Ishikawa (cell line): ENCODE measurements at regions not wholly inside any gene's neighbourhood (a gene's known extent, or its start where the extent isn't known, plus 50 kb on each side); places are given as distances from the start of the nearest gene placed in this dataset.

ENCODE experiments used
- EP300 ChIP-seq: IDR thresholded peaks from 2 replicates; pipeline ENCODE4 v1.6.1; 2012; ENCODE audit warnings: borderline replicate concordance
- NFIC ChIP-seq: IDR thresholded peaks from 2 replicates; pipeline ENCODE4 v1.6.1; 2012
- RAD21 ChIP-seq: IDR thresholded peaks from 2 replicates; pipeline ENCODE4 v1.6.1; 2012; ENCODE audit warnings: low read depth

GRCh38 chr3:152087153-152087552 lies 181.6 kb upstream of the MBNL1 start:
- TF ChIP-seq NFIC (no peak), EP300 (no peak), RAD21 (no peak)
